Esophagus (tissue), 2 donors: ENCODE measurements at regions not wholly inside any gene's neighbourhood (a gene's known extent, or its start where the extent isn't known, plus 50 kb on each side); places are given as distances from the start of the nearest gene placed in this dataset.
"Not testable (repeated sequence)": the region's sequence is repeated elsewhere in the genome, so short reads cannot be mapped to it uniquely, and the experiment has no call there.

ENCODE experiments used
- H3K27ac ChIP-seq, 2 donors: one replicate each; pipeline ENCODE4 v1.5.1; 2013; ENCODE audit warnings: low read depth in 2 of 2, mild to moderate bottlenecking in 2 of 2, inconsistent platforms in 1 of 2, low read length in 1 of 2, moderate library complexity in 1 of 2
- H3K27me3 ChIP-seq, 2 donors: one replicate each; pipeline ENCODE4 v1.6.1; 2013; ENCODE audit warnings: low read length in 2 of 2, control low read depth in 1 of 2, mild to moderate bottlenecking in 1 of 2; ENCODE audit not compliant: insufficient read depth in 2 of 2, control insufficient read depth in 1 of 2
- H3K36me3 ChIP-seq, 2 donors: one replicate each; pipeline ENCODE4 v1.6.1; 2013; ENCODE audit warnings: low read length in 1 of 2; ENCODE audit not compliant: control insufficient read depth in 2 of 2, insufficient read depth in 2 of 2
- H3K4me1 ChIP-seq, 2 donors: one replicate each; pipeline ENCODE4 v1.6.1; 2013; ENCODE audit warnings: low read length in 1 of 2; ENCODE audit not compliant: control insufficient read depth in 2 of 2, insufficient read depth in 2 of 2
- H3K4me3 ChIP-seq, 2 donors: one replicate each; pipeline ENCODE4 v1.5.1; 2013; ENCODE audit warnings: low read length in 2 of 2, mild to moderate bottlenecking in 2 of 2, low read depth in 1 of 2, moderate library complexity in 1 of 2
- H3K9me3 ChIP-seq, 2 donors: one replicate each; pipeline ENCODE4 v1.6.1; 2013; ENCODE audit warnings: mild to moderate bottlenecking in 2 of 2, low read depth in 1 of 2, low read length in 1 of 2, moderate library complexity in 1 of 2; ENCODE audit not compliant: control insufficient read depth in 2 of 2, insufficient read depth in 1 of 2
- WGBS, 2 donors: extraction: QIAGEN DNeasy Blood & Tissue Kit; methylation state at CpG; one replicate each; pipeline ENCODE4 v1.1.7; 2013; 5-methylcytosine and 5-hydroxymethylcytosine counted together
- donor health status: healthy with polysubstance abuse.
- donor health status: Bipolar disorder and iron deficiency.

GRCh38 chr7:68964060-68964459 is 634.2 kb upstream of the AUTS2 start:
- no peaks in the 10 kb centered on the region for H3K36me3 ChIP-seq
- H3K4me1 ChIP-seq, result no peaks in the 10 kb centered on the region
- H3K27ac ChIP-seq, result no peak overlapping the region
- no peaks in the 10 kb centered on the region for H3K27me3 ChIP-seq
- H3K4me3 ChIP-seq, result no peak overlapping the region
- H3K9me3 ChIP-seq, result peaks cover 0 to 6% of the 10 kb centered on the region in 2 donors

GRCh38 chr7:68965351-68965750 is 632.9 kb upstream of the AUTS2 start:
- no peak overlapping the region for H3K4me3 ChIP-seq
- 71 to 81% methylated on average over 3 of the region's 3 CpGs for WGBS, 2 donors
- H3K9me3 ChIP-seq, result peaks cover 0 to 6% of the 10 kb centered on the region in 2 donors
- H3K4me1 ChIP-seq, result no peaks in the 10 kb centered on the region
- no peaks in the 10 kb centered on the region for H3K27me3 ChIP-seq
- no peak overlapping the region for H3K27ac ChIP-seq
- H3K36me3 ChIP-seq, result no peaks in the 10 kb centered on the region

GRCh38 chr7:68967598-68967997 is 630.7 kb upstream of the AUTS2 start:
- H3K27ac ChIP-seq, result no peak overlapping the region
- H3K9me3 ChIP-seq, result peaks cover 0 to 6% of the 10 kb centered on the region in 2 donors
- no peaks in the 10 kb centered on the region for H3K27me3 ChIP-seq
- no peaks in the 10 kb centered on the region for H3K4me1 ChIP-seq
- no peaks in the 10 kb centered on the region for H3K36me3 ChIP-seq
- no peak overlapping the region for H3K4me3 ChIP-seq

- no peaks in the 10 kb centered on the region for H3K36me3 ChIP-seq
- no peaks in the 10 kb centered on the region for H3K27me3 ChIP-seq
- 75 to 78% methylated on average over 3 of the region's 3 CpGs for WGBS, 2 donors
- H3K9me3 ChIP-seq, result peaks cover 0 to 2% of the 10 kb centered on the region in 2 donors
- no peak overlapping the region for H3K4me3 ChIP-seq
- no peaks in the 10 kb centered on the region for H3K4me1 ChIP-seq
- no peak overlapping the region for H3K27ac ChIP-seq
These were observed 628.7 kb upstream of the AUTS2 start for GRCh38 chr7:68969571-68969970.

- Histone ChIP-seq H3K36me3 (no peaks in the 10 kb centered on the region), H3K27ac (no peak overlapping the region), H3K4me3 (no peak overlapping the region), H3K9me3 (peaks cover 0 to 2% of the 10 kb centered on the region in 2 donors), H3K27me3 (no peaks in the 10 kb centered on the region), H3K4me1 (no peaks in the 10 kb centered on the region)
- 68 to 76% methylated on average over 6 of the region's 6 CpGs for WGBS, 2 donors
These were observed 626.5 kb upstream of the AUTS2 start for GRCh38 chr7:68971634-68972340.

GRCh38 chr7:68977385-68978055 is 620.8 kb upstream of the AUTS2 start:
- no peaks in the 10 kb centered on the region for H3K27me3 ChIP-seq
- no peaks in the 10 kb centered on the region for H3K4me1 ChIP-seq
- no peak overlapping the region for H3K27ac ChIP-seq
- H3K36me3 ChIP-seq, result no peaks in the 10 kb centered on the region
- H3K9me3 ChIP-seq, result no peaks in the 10 kb centered on the region
- 51 to 52% methylated on average over 14 of the region's 14 CpGs for WGBS, 2 donors
- H3K4me3 ChIP-seq, result no peak overlapping the region

- no peaks in the 10 kb centered on the region for H3K27me3 ChIP-seq
- H3K36me3 ChIP-seq, result no peaks in the 10 kb centered on the region
- no peak overlapping the region for H3K27ac ChIP-seq
- no peak overlapping the region for H3K4me3 ChIP-seq
- no peaks in the 10 kb centered on the region for H3K9me3 ChIP-seq
- WGBS, 2 donors, result 93% methylated on average over 4 of the region's 4 CpGs
- H3K4me1 ChIP-seq, result no peaks in the 10 kb centered on the region
These were observed 619.6 kb upstream of the AUTS2 start for GRCh38 chr7:68978710-68979109.

GRCh38 chr7:68980011-68980410 is 618.3 kb upstream of the AUTS2 start:
- no peak overlapping the region for H3K4me3 ChIP-seq
- WGBS, 2 donors, result 26 to 39% methylated on average over 1 of the region's 1 CpG
- no peaks in the 10 kb centered on the region for H3K27me3 ChIP-seq
- H3K9me3 ChIP-seq, result no peaks in the 10 kb centered on the region
- no peak overlapping the region for H3K27ac ChIP-seq
- H3K4me1 ChIP-seq, result no peaks in the 10 kb centered on the region
- H3K36me3 ChIP-seq, result no peaks in the 10 kb centered on the region

- not testable (repeated sequence) for H3K36me3 ChIP-seq, H3K4me3 ChIP-seq, H3K9me3 ChIP-seq, H3K27ac ChIP-seq, H3K4me1 ChIP-seq, H3K27me3 ChIP-seq
- WGBS, 2 donors, result 22 to 33% methylated on average over 2 of the region's 2 CpGs
These were observed 617.8 kb upstream of the AUTS2 start for GRCh38 chr7:68980432-68980831.

GRCh38 chr7:68984306-68984705 is 614.0 kb upstream of the AUTS2 start:
- no peaks in the 10 kb centered on the region for H3K27me3 ChIP-seq
- 46 to 56% methylated on average over 7 of the region's 7 CpGs for WGBS, 2 donors
- no peaks in the 10 kb centered on the region for H3K4me1 ChIP-seq
- no peak overlapping the region for H3K27ac ChIP-seq
- no peaks in the 10 kb centered on the region for H3K36me3 ChIP-seq
- no peak overlapping the region for H3K4me3 ChIP-seq
- peaks cover 0 to 2% of the 10 kb centered on the region in 2 donors for H3K9me3 ChIP-seq
